ENCODE measurements at regions not wholly inside any gene's neighbourhood (a gene's known extent, or its start where the extent isn't known, plus 50 kb on each side); places are given as distances from the start of the nearest gene placed in this dataset.
"Not testable (repeated sequence)": the region's sequence is repeated elsewhere in the genome, so short reads cannot be mapped to it uniquely, and the experiment has no call there.

- not testable (repeated sequence) for TF ChIP-seq CTCF, POLR2A (IDR thresholded peaks at IDR 0.05)
Observed at GRCh38 chr14:19300838-19301237, 133.3 kb downstream of the POTEG start.

Measured in lower leg skin (tissue), 3 donors.